ENCODE measurements at regions not wholly inside any gene's neighbourhood (a gene's known extent, or its start where the extent isn't known, plus 50 kb on each side); places are given as distances from the start of the nearest gene placed in this dataset.

DNA sequence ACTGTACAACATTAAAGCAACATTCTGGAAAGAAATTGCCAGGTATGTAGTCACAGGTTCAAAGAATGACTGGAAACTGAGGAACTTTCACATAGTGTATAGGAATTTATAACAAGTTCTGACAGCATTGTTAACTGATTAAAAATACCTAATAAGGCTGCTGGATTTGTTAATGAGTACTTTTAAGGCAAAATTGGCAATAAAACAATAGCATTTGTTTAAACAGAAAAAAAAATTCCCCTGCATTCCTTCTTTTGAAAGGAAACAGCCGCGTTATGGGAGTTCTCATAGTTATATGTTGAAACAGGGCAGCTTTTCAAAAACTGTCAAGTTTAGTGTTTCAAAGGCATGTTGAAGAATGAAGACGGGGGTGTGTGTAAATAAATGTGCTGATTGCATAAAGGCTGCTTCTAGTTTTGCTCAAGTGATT lies 282.5 kb upstream of the FAT1 start (continued):
- TF ChIP-seq, protein P1, sequence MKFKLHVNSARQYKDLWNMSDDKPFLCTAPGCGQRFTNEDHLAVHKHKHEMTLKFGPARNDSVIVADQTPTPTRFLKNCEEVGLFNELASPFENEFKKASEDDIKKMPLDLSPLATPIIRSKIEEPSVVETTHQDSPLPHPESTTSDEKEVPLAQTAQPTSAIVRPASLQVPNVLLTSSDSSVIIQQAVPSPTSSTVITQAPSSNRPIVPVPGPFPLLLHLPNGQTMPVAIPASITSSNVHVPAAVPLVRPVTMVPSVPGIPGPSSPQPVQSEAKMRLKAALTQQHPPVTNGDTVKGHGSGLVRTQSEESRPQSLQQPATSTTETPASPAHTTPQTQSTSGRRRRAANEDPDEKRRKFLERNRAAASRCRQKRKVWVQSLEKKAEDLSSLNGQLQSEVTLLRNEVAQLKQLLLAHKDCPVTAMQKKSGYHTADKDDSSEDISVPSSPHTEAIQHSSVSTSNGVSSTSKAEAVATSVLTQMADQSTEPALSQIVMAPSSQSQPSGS (CRISPR knock-in tag; IDR thresholded peaks at IDR 0.05): no peak
- TF ChIP-seq ISX (CRISPR knock-in tag; conservative IDR thresholded peaks at IDR 0.05): no peak
- TF ChIP-seq STAG1 (CRISPR knock-in tag; IDR thresholded peaks at IDR 0.05): no peak
- no peak for TF ChIP-seq ZBTB42 (CRISPR knock-in tag; IDR thresholded peaks at IDR 0.05)
- no peak for TF ChIP-seq KAT8 (CRISPR knock-in tag; IDR thresholded peaks at IDR 0.05)
- TF ChIP-seq NFIC (IDR thresholded peaks at IDR 0.05; ENCODE audit: low read length): no peak
- TF ChIP-seq TGIF2 (CRISPR knock-in tag; IDR thresholded peaks at IDR 0.05): no peak
- TF ChIP-seq, protein P2, sequence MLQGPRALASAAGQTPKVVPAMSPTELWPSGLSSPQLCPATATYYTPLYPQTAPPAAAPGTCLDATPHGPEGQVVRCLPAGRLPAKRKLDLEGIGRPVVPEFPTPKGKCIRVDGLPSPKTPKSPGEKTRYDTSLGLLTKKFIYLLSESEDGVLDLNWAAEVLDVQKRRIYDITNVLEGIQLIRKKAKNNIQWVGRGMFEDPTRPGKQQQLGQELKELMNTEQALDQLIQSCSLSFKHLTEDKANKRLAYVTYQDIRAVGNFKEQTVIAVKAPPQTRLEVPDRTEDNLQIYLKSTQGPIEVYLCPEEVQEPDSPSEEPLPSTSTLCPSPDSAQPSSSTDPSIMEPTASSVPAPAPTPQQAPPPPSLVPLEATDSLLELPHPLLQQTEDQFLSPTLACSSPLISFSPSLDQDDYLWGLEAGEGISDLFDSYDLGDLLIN (CRISPR knock-in tag; IDR thresholded peaks at IDR 0.05; ENCODE audit: borderline replicate concordance): no peak
- TF ChIP-seq BORCS8-MEF2B (CRISPR knock-in tag; IDR thresholded peaks at IDR 0.05): no peak
- no peak for TF ChIP-seq ZNF101 (CRISPR knock-in tag; IDR thresholded peaks at IDR 0.05; ENCODE audit: borderline replicate concordance, low read depth)

GRCh38 chr4:187010052-187010451 lies 286.4 kb upstream of the FAT1 start:
- ATAC-seq (no peak), DNase-seq (ENCODE audit: low spot score) (no peak), FAIRE-seq (no peak)
- no TSS peak for BruUV-seq (replicated peaks)
- Histone ChIP-seq H3K9ac (ENCODE audit: insufficient read depth, low read depth, low read length) (no peak overlapping the region), H3K27ac (ENCODE audit: extremely low read length, insufficient read depth, low read length) (no peak overlapping the region), H3K9me3 (ENCODE audit: low read length) (no peaks in the 10 kb centered on the region), H2AFZ (ENCODE audit: low read length) (no peak overlapping the region), H3K4me1 (ENCODE audit: insufficient read depth, low read length) (no peaks in the 10 kb centered on the region), H3K4me2 (ENCODE audit: low read depth, low read length) (no peak overlapping the region), H4K20me1 (ENCODE audit: insufficient read depth, low read length) (no peaks in the 10 kb centered on the region), H3K79me2 (ENCODE audit: insufficient read depth, low read length) (no peaks in the 10 kb centered on the region), H3K36me3 (replicated peaks in 1 of 2; ENCODE audit: control insufficient read depth in 1 of 2, insufficient read depth in 2 of 2, low read length in 2 of 2) (no peaks in the 10 kb centered on the region), H3K4me3 (replicated peaks in 1 of 3; ENCODE audit: insufficient read depth in 1 of 3, low read depth in 2 of 3, low read length in 3 of 3) (no peak overlapping the region), H3K27me3 (ENCODE audit: control insufficient read depth in 1 of 2, insufficient read depth in 2 of 2, low read length in 2 of 2) (peaks cover 0 to 5% of the 10 kb centered on the region in 2 experiments; a peak in 1 of 5 replicates)
- intact Hi-C loops (cut with micrococcal nuclease; ENCODE audit: unreplicated experiment) (no loop called here), in situ Hi-C loops (cut with HindIII; ENCODE audit: extremely low pct_ligation_motif_present, low pct_unique_long_range_greater_than_20kb) (no loop called here)
- POLR2A ChIA-PET: no interaction called here
- 2% methylated on average over 3 of the region's 3 CpGs for WGBS (ENCODE audit: low lambda C conversion rate)
- CTCF ChIA-PET (ENCODE audit: low intra/inter-chr PET ratio, low total read pairs): no interaction called here
- TF ChIP-seq MIXL1 (CRISPR knock-in tag; IDR thresholded peaks at IDR 0.05): no peak
- TF ChIP-seq RARA (CRISPR knock-in tag; IDR thresholded peaks at IDR 0.05): no peak
- no peak for TF ChIP-seq BRD4 (CRISPR knock-in tag; IDR thresholded peaks at IDR 0.05)
- no peak for TF ChIP-seq ZFP82 (CRISPR knock-in tag; IDR thresholded peaks at IDR 0.05; ENCODE audit: borderline replicate concordance)
- TF ChIP-seq PHF5A (CRISPR knock-in tag; IDR thresholded peaks at IDR 0.05; ENCODE audit: low read depth, unreplicated experiment): no peak
- TF ChIP-seq SAP130 (CRISPR knock-in tag; IDR thresholded peaks at IDR 0.05; ENCODE audit: low read depth): no peak
